ENCODE measurements at regions not wholly inside any gene's neighbourhood (a gene's known extent, or its start where the extent isn't known, plus 50 kb on each side); places are given as distances from the start of the nearest gene placed in this dataset.

- WGBS (ENCODE audit: missing lambda C conversion rate), result 0% methylated on average over 1 of the region's 1 CpG
- Histone ChIP-seq H3K27ac (no peak overlapping the region), H3K4me1 (no peaks in the 10 kb centered on the region), H3K4me2 (no peak overlapping the region), H3K4me3 (no peak overlapping the region), H3K9me3 (no peaks in the 10 kb centered on the region)
- ATAC-seq (no peak), FAIRE-seq (no peak), DNase-seq (ENCODE audit: low read depth in 1 of 2, low spot score in 1 of 2) (no peak)
- POLR2A ChIA-PET, result no interaction called here
- CTCF ChIA-PET, result interaction anchor here (0.7 kb wide), 1 partner anchor 340 kb away, joined by 3 read pairs; no protein-coding TSS in a partner anchor
- TF ChIP-seq PBX3 (IDR thresholded peaks at IDR 0.05) (no peak), NFE2L2 (conservative IDR thresholded peaks at IDR 0.05; ENCODE audit: low read length) (no peak), HEYL (CRISPR knock-in tag; IDR thresholded peaks at IDR 0.05) (no peak)
Measured at GRCh38 chr5:68074633-68075032, 140.9 kb upstream of the PIK3R1 start.

GRCh38 chr5:68074048-68074632 lies 141.4 kb upstream of the PIK3R1 start:
- TF ChIP-seq CEBPB (IDR thresholded peaks at IDR 0.05) (peak; percentile 62 to 80; a peak in 3 of 4 replicates), JUNB (IDR thresholded peaks at IDR 0.05) (no peak), HOXB5 (CRISPR knock-in tag; IDR thresholded peaks at IDR 0.05) (no peak)
- WGBS (ENCODE audit: missing lambda C conversion rate), result 81% methylated on average over 1 of the region's 1 CpG
- ATAC-seq, result no peak
- DNase-seq (ENCODE audit: low read depth in 1 of 2, low spot score in 1 of 2), result no peak
- no peaks in the 10 kb centered on the region for H3K9me3 ChIP-seq
- no peaks in the 10 kb centered on the region for H3K4me1 ChIP-seq
- no peak overlapping the region for H3K4me3 ChIP-seq
- CTCF ChIA-PET, result no interaction called here
- no peak for FAIRE-seq
- H3K4me2 ChIP-seq, result no peak overlapping the region
- POLR2A ChIA-PET, result no interaction called here
- no peak overlapping the region for H3K27ac ChIP-seq

GRCh38 chr5:68071736-68072135 lies 143.8 kb upstream of the PIK3R1 start:
- ATAC-seq, result no peak
- Histone ChIP-seq H3K4me2 (no peak overlapping the region), H3K9me3 (no peaks in the 10 kb centered on the region), H3K4me1 (no peaks in the 10 kb centered on the region), H3K27ac (no peak overlapping the region), H3K4me3 (no peak overlapping the region)
- TF ChIP-seq SREBF2 (IDR thresholded peaks at IDR 0.05), result no peak
- no peak for TF ChIP-seq CHD2 (IDR thresholded peaks at IDR 0.05; ENCODE audit: low read length, partially characterized antibody)
- TF ChIP-seq ATOH8 (CRISPR knock-in tag; IDR thresholded peaks at IDR 0.05; ENCODE audit: low read depth), result no peak
- no peak for TF ChIP-seq CBX8 (IDR thresholded peaks at IDR 0.05)
- TF ChIP-seq MAFK (IDR thresholded peaks at IDR 0.05; ENCODE audit: partially characterized antibody), result no peak
- TF ChIP-seq RCOR1 (IDR thresholded peaks at IDR 0.05; ENCODE audit: low read depth, low read length), result no peak
- TF ChIP-seq NFE2L2 (conservative IDR thresholded peaks at IDR 0.05; ENCODE audit: low read length), result no peak
- TF ChIP-seq FOXS1 (CRISPR knock-in tag; IDR thresholded peaks at IDR 0.05), result no peak
- TF ChIP-seq CBX2 (IDR thresholded peaks at IDR 0.05; ENCODE audit: borderline replicate concordance, low read depth), result no peak
- no peak for TF ChIP-seq EHMT2 (IDR thresholded peaks at IDR 0.05; ENCODE audit: low read depth)
- TF ChIP-seq NPAS2 (CRISPR knock-in tag; IDR thresholded peaks at IDR 0.05; ENCODE audit: borderline replicate concordance), result no peak
- no peak for TF ChIP-seq RFX5 (IDR thresholded peaks at IDR 0.05)
- TF ChIP-seq RNF2 (IDR thresholded peaks at IDR 0.05; ENCODE audit: borderline replicate concordance, low read depth), result no peak
- no peak for TF ChIP-seq MAZ (IDR thresholded peaks at IDR 0.05; ENCODE audit: borderline replicate concordance, low read depth, low read length)
- CTCF ChIA-PET, result no interaction called here
- DNase-seq (ENCODE audit: low read depth in 1 of 2, low spot score in 1 of 2), result no peak
- no peak for FAIRE-seq
- POLR2A ChIA-PET, result no interaction called here
- WGBS (ENCODE audit: missing lambda C conversion rate), result 25% methylated on average over 6 of the region's 6 CpGs

GRCh38 chr5:68071282-68071632 lies 144.3 kb upstream of the PIK3R1 start:
- Histone ChIP-seq H3K27ac (no peak overlapping the region), H3K4me1 (no peaks in the 10 kb centered on the region), H3K4me3 (no peak overlapping the region), H3K9me3 (no peaks in the 10 kb centered on the region), H3K4me2 (no peak overlapping the region)
- 15% methylated on average over 3 of the region's 3 CpGs for WGBS (ENCODE audit: missing lambda C conversion rate)
- no peak for ATAC-seq
- DNase-seq (ENCODE audit: low read depth in 1 of 2, low spot score in 1 of 2), result no peak
- POLR2A ChIA-PET, result no interaction called here
- CTCF ChIA-PET, result no interaction called here
- FAIRE-seq, result no peak
- TF ChIP-seq EHF (CRISPR knock-in tag; IDR thresholded peaks at IDR 0.05) (no peak), TP53 (CRISPR knock-in tag; IDR thresholded peaks at IDR 0.05) (no peak), ESRRA (IDR thresholded peaks at IDR 0.05; ENCODE audit: borderline replicate concordance, low read length) (no peak), EP300 (IDR thresholded peaks at IDR 0.05) (no peak), USF2 (IDR thresholded peaks at IDR 0.05) (no peak), TFCP2L1 (CRISPR knock-in tag; IDR thresholded peaks at IDR 0.05) (no peak), RARB (CRISPR knock-in tag; IDR thresholded peaks at IDR 0.05) (no peak), ZSCAN20 (CRISPR knock-in tag; IDR thresholded peaks at IDR 0.05) (no peak), JUNB (IDR thresholded peaks at IDR 0.05) (no peak), RNF2 (IDR thresholded peaks at IDR 0.05; ENCODE audit: borderline replicate concordance, low read depth) (no peak)
